ENCODE measurements at regions not wholly inside any gene's neighbourhood (a gene's known extent, or its start where the extent isn't known, plus 50 kb on each side); places are given as distances from the start of the nearest gene placed in this dataset.

GRCh38 chr4:100022792-100023222, 72.7 kb upstream of the H2AZ1 start:
- Histone ChIP-seq H3K9me2 (ENCODE audit: low read depth, low read length) (no peaks in the 10 kb centered on the region), H4K20me1 (ENCODE audit: insufficient read depth, low read length) (no peaks in the 10 kb centered on the region), H3K4me3 (ENCODE audit: low read depth, low read length, poor library complexity, severe bottlenecking) (no peak overlapping the region), H3K9me3 (ENCODE audit: low read length) (no peaks in the 10 kb centered on the region), H3F3A (ENCODE audit: insufficient read depth, low read length) (no peaks in the 10 kb centered on the region), H3K27ac (ENCODE audit: low read depth, low read length, poor library complexity, severe bottlenecking) (no peak overlapping the region), H3K9ac (ENCODE audit: low read length) (no peak overlapping the region), H2AFZ (ENCODE audit: low read length) (no peak overlapping the region), H3K27me3 (ENCODE audit: insufficient read depth, low read length) (no peaks in the 10 kb centered on the region), H3K79me2 (ENCODE audit: insufficient read depth, low read length) (no peaks in the 10 kb centered on the region), H3K4me2 (ENCODE audit: low read length) (no peak overlapping the region), H3K4me1 (ENCODE audit: insufficient read depth, low read length, severe bottlenecking) (no peaks in the 10 kb centered on the region), H3K36me3 (ENCODE audit: insufficient read depth, low read length) (no peaks in the 10 kb centered on the region)
- TF ChIP-seq EZH2 (IDR thresholded peaks at IDR 0.05; ENCODE audit: borderline replicate concordance, low read length) (no peak), CTCF (IDR thresholded peaks at IDR 0.05; ENCODE audit: low read length) (no peak)

GRCh38 chr4:100019821-100020220, 69.7 kb upstream of the H2AZ1 start:
- H3K9ac ChIP-seq (ENCODE audit: low read length), result no peak overlapping the region
- no peaks in the 10 kb centered on the region for H3K9me2 ChIP-seq (ENCODE audit: low read depth, low read length)
- no peaks in the 10 kb centered on the region for H3K27me3 ChIP-seq (ENCODE audit: insufficient read depth, low read length)
- no peaks in the 10 kb centered on the region for H3K9me3 ChIP-seq (ENCODE audit: low read length)
- H3K4me1 ChIP-seq (ENCODE audit: insufficient read depth, low read length, severe bottlenecking), result no peaks in the 10 kb centered on the region
- H3K4me3 ChIP-seq (ENCODE audit: low read depth, low read length, poor library complexity, severe bottlenecking), result no peak overlapping the region
- no peaks in the 10 kb centered on the region for H3K79me2 ChIP-seq (ENCODE audit: insufficient read depth, low read length)
- no peak overlapping the region for H3K4me2 ChIP-seq (ENCODE audit: low read length)
- no peak overlapping the region for H3K27ac ChIP-seq (ENCODE audit: low read depth, low read length, poor library complexity, severe bottlenecking)
- TF ChIP-seq EZH2 (IDR thresholded peaks at IDR 0.05; ENCODE audit: borderline replicate concordance, low read length) (no peak), CTCF (IDR thresholded peaks at IDR 0.05; ENCODE audit: low read length) (no peak)
- no peaks in the 10 kb centered on the region for H3F3A ChIP-seq (ENCODE audit: insufficient read depth, low read length)
- no peak overlapping the region for H2AFZ ChIP-seq (ENCODE audit: low read length)
- H4K20me1 ChIP-seq (ENCODE audit: insufficient read depth, low read length), result no peaks in the 10 kb centered on the region
- H3K36me3 ChIP-seq (ENCODE audit: insufficient read depth, low read length), result no peaks in the 10 kb centered on the region

- Histone ChIP-seq H3K4me1 (ENCODE audit: insufficient read depth, low read length, severe bottlenecking) (no peaks in the 10 kb centered on the region), H3K27me3 (ENCODE audit: insufficient read depth, low read length) (no peaks in the 10 kb centered on the region), H3K9me3 (ENCODE audit: low read length) (no peaks in the 10 kb centered on the region), H3K79me2 (ENCODE audit: insufficient read depth, low read length) (no peaks in the 10 kb centered on the region), H2AFZ (ENCODE audit: low read length) (no peak overlapping the region), H3K4me3 (ENCODE audit: low read depth, low read length, poor library complexity, severe bottlenecking) (no peak overlapping the region), H3K36me3 (ENCODE audit: insufficient read depth, low read length) (no peaks in the 10 kb centered on the region), H3K9ac (ENCODE audit: low read length) (no peak overlapping the region), H3K27ac (ENCODE audit: low read depth, low read length, poor library complexity, severe bottlenecking) (no peak overlapping the region), H3F3A (ENCODE audit: insufficient read depth, low read length) (no peaks in the 10 kb centered on the region), H4K20me1 (ENCODE audit: insufficient read depth, low read length) (no peaks in the 10 kb centered on the region), H3K4me2 (ENCODE audit: low read length) (no peak overlapping the region), H3K9me2 (ENCODE audit: low read depth, low read length) (no peaks in the 10 kb centered on the region)
- no peak for TF ChIP-seq EZH2 (IDR thresholded peaks at IDR 0.05; ENCODE audit: borderline replicate concordance, low read length)
- no peak for TF ChIP-seq CTCF (IDR thresholded peaks at IDR 0.05; ENCODE audit: low read length)
Measured at GRCh38 chr4:100017637-100018310, 67.7 kb upstream of the H2AZ1 start.
